Esophagus squamous epithelium (tissue), 4 donors: ENCODE measurements at regions not wholly inside any gene's neighbourhood (a gene's known extent, or its start where the extent isn't known, plus 50 kb on each side); places are given as distances from the start of the nearest gene placed in this dataset.

Experiments
- CTCF ChIP-seq, 6 experiments: fragments of 450-650 bp in 4 of 6; fragments of 200-600 bp in 2 of 6; sonication (generic) in 2 of 6; IDR thresholded peaks; one replicate each; pipeline ENCODE4 v1.5.1; 2016 to 2019; ENCODE audit warnings: antibody characterized with exemption in 6 of 6, mild to moderate bottlenecking in 4 of 6, moderate library complexity in 4 of 6
- POLR2A ChIP-seq, 4 donors: fragments of 450-650 bp; IDR thresholded peaks; one replicate each; pipeline ENCODE4 v1.6.1; 2017; ENCODE audit warnings: antibody characterized with exemption in 4 of 4, mild to moderate bottlenecking in 4 of 4, moderate library complexity in 3 of 4

DNA sequence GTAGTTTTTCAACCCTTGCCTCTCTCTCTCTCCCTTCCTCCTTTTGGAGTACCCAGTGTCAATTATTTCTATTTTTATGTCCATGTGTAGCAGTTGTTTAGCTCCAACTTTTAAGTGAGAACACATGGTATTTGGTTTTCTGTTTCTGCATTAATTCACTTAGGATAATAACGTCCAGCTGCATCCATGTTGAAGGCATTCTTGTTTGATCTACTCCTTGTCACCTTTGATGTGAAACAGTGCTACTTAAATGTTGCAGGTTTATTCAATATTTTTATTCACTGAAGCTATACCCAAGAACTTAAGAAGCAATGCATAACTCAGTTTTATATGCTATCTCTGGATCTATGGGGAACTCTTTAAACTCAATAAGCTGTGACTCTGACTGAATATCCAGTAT is 465.2 kb upstream of the ADGRB3 start:
- TF ChIP-seq CTCF (IDR thresholded peaks at IDR 0.05) (no peak), POLR2A (IDR thresholded peaks at IDR 0.05) (no peak)
